ENCODE measurements at regions not wholly inside any gene's neighbourhood (a gene's known extent, or its start where the extent isn't known, plus 50 kb on each side); places are given as distances from the start of the nearest gene placed in this dataset.
A peak's percentile ranks its signal among the peaks of the same experiment; 100 is the strongest.
"Not testable (repeated sequence)": the region's sequence is repeated elsewhere in the genome, so short reads cannot be mapped to it uniquely, and the experiment has no call there.

GRCh38 chr10:2618690-2619089, 448.7 kb upstream of the PFKP start:
- no peak for DNase-seq

GRCh38 chr10:2616215-2616614, 451.1 kb upstream of the PFKP start:
- DNase-seq: no peak

GRCh38 chr10:2611603-2612002, 455.7 kb upstream of the PFKP start:
- DNase-seq: no peak

- DNase-seq: no peak
Measured at GRCh38 chr10:2610946-2611345, 456.4 kb upstream of the PFKP start.

- DNase-seq: no peak
Measured at GRCh38 chr10:2604891-2605290, 462.5 kb upstream of the PFKP start.

GRCh38 chr10:2599571-2599970, 467.8 kb upstream of the PFKP start:
- no peak for DNase-seq

GRCh38 chr10:2592360-2593160, 474.8 kb upstream of the PFKP start:
- no peak for DNase-seq

GRCh38 chr10:2589196-2589595, 478.2 kb upstream of the PFKP start:
- peak; percentile 16 for DNase-seq

- no peak for DNase-seq
Measured at GRCh38 chr10:2584385-2584784, 483.0 kb upstream of the PFKP start.

- DNase-seq: no peak
Measured at GRCh38 chr10:2576892-2577291, 490.5 kb upstream of the PFKP start.

- DNase-seq: no peak
Measured at GRCh38 chr10:2575460-2575859, 491.9 kb upstream of the PFKP start.

GRCh38 chr10:2572611-2573010, 494.7 kb upstream of the PFKP start:
- DNase-seq: no peak

- no peak for DNase-seq
Measured at GRCh38 chr10:2556883-2557282, 510.5 kb upstream of the PFKP start.

GRCh38 chr10:2548071-2548470, 519.3 kb upstream of the PFKP start:
- DNase-seq: no peak

- no peak for DNase-seq
Measured at GRCh38 chr10:2547606-2548005, 519.7 kb upstream of the PFKP start.

- not testable (repeated sequence) for DNase-seq
Measured at GRCh38 chr10:2546894-2547293, 520.5 kb upstream of the PFKP start.

GRCh38 chr10:2543974-2544373, 523.4 kb upstream of the PFKP start:
- no peak for DNase-seq

GRCh38 chr10:2543142-2543886, 524.0 kb upstream of the PFKP start:
- DNase-seq: no peak

- no peak for DNase-seq
Measured at GRCh38 chr10:2541176-2541575, 526.2 kb upstream of the PFKP start.

- DNase-seq: no peak
Measured at GRCh38 chr10:2529945-2530344, 537.4 kb upstream of the PFKP start.

- DNase-seq: no peak
Measured at GRCh38 chr10:2525781-2526180, 541.6 kb upstream of the PFKP start.

- no peak for DNase-seq
Measured at GRCh38 chr10:2519139-2519538, 548.2 kb upstream of the PFKP start.

- no peak for DNase-seq
Measured at GRCh38 chr10:2509081-2509531, 558.2 kb upstream of the PFKP start.

- not testable (repeated sequence) for DNase-seq
Measured at GRCh38 chr10:2501366-2501940, 565.9 kb upstream of the PFKP start.
